PC-9 (cell line): ENCODE measurements at regions not wholly inside any gene's neighbourhood (a gene's known extent, or its start where the extent isn't known, plus 50 kb on each side); places are given as distances from the start of the nearest gene placed in this dataset.
"Not testable (repeated sequence)": the region's sequence is repeated elsewhere in the genome, so short reads cannot be mapped to it uniquely, and the experiment has no call there.

ENCODE experiments used
- BruUV-seq: library from RNA; stranded (reverse); fragments of 400-500 nt; replicated peaks from 2 replicates; lab custom pipeline; 2021; lab: Mats Ljungman, UMichigan
- CTCF ChIA-PET: fragments of 300-600 bp; sonication (Branson Sonifier 250); formaldehyde crosslinking; loops from one replicate; lab custom pipeline; 2022; ENCODE audit warnings: antibody characterized with exemption; lab: Charles Lee
- POLR2A ChIA-PET: fragments of 300-600 bp; sonication (Branson Sonifier 250); formaldehyde crosslinking; loops from one replicate; lab custom pipeline; 2022; ENCODE audit warnings: antibody characterized with exemption; ENCODE audit not compliant: unreplicated experiment; lab: Charles Lee
- DNase-seq, 2 experiments: peaks; one replicate each; pipeline versions ENCODE4 v3.0.0 to v3.0.0-alpha.2; 2015 to 2022; ENCODE audit warnings: mixed read lengths in 1 of 2
- H2AFZ ChIP-seq: fragments of 200-600 bp; sonication (generic); 2 replicates; pipeline ENCODE4 v1.8.1; 2017; ENCODE audit warnings: antibody characterized with exemption
- H3F3A ChIP-seq: fragments of 200-600 bp; sonication (generic); 2 replicates; pipeline ENCODE4 v1.8.1; 2017; ENCODE audit warnings: antibody characterized with exemption, mild to moderate bottlenecking, low read depth; ENCODE audit not compliant: insufficient read depth
- H3K27ac ChIP-seq: fragments of 200-600 bp; sonication (generic); 2 replicates; pipeline ENCODE4 v1.6.1; 2016; ENCODE audit warnings: mixed run types
- H3K27me3 ChIP-seq: fragments of 200-600 bp; sonication (generic); 2 replicates; pipeline ENCODE4 v1.6.1; 2016; ENCODE audit warnings: low read depth, mixed run types; ENCODE audit not compliant: insufficient read depth
- H3K36me3 ChIP-seq: fragments of 200-600 bp; sonication (generic); 2 replicates; pipeline ENCODE4 v1.6.1; 2016; ENCODE audit warnings: low read depth, mixed run types
- H3K4me1 ChIP-seq: fragments of 200-600 bp; sonication (generic); replicated peaks from 2 replicates; pipeline ENCODE4 v1.6.1; 2016; ENCODE audit warnings: mixed run types; ENCODE audit not compliant: insufficient read depth
- H3K4me2 ChIP-seq: fragments of 200-600 bp; sonication (generic); 2 replicates; pipeline ENCODE4 v1.6.1; 2017; ENCODE audit warnings: mixed run types
- H3K4me3 ChIP-seq: fragments of 200-600 bp; sonication (generic); 2 replicates; pipeline ENCODE4 v1.6.1; 2016; ENCODE audit warnings: mixed run types
- H3K79me2 ChIP-seq: fragments of 200-600 bp; sonication (generic); 2 replicates; pipeline ENCODE4 v1.6.1; 2017; ENCODE audit warnings: low read depth, mixed run types
- H3K9me2 ChIP-seq: fragments of 200-600 bp; sonication (generic); 2 replicates; pipeline ENCODE4 v1.8.1; 2017; ENCODE audit warnings: mild to moderate bottlenecking; ENCODE audit not compliant: insufficient read depth
- H3K9me3 ChIP-seq: fragments of 200-600 bp; sonication (generic); 2 replicates; pipeline ENCODE4 v1.8.1; 2016; ENCODE audit warnings: low read depth; ENCODE audit not compliant: insufficient read depth
- H4K20me1 ChIP-seq: fragments of 200-600 bp; sonication (generic); 2 replicates; pipeline ENCODE4 v1.8.1; 2017; ENCODE audit not compliant: insufficient read depth
- CTCF ChIP-seq: fragments of 200-600 bp; sonication (generic); conservative IDR thresholded peaks from 2 replicates; pipeline ENCODE4 v1.6.1; 2017; ENCODE audit warnings: mixed run types, antibody characterized with exemption, mild to moderate bottlenecking, moderate library complexity
- EZH2 ChIP-seq: fragments of 200-600 bp; sonication (generic); IDR thresholded peaks from 2 replicates; pipeline ENCODE4 v1.8.0; 2017; ENCODE audit warnings: antibody characterized with exemption, low read depth
- intact Hi-C: fragments of 100-400 bp; cut with micrococcal nuclease; formaldehyde crosslinking; loops from one replicate; pipeline ENCODE4 v1.10.0; 2022; ENCODE audit not compliant: unreplicated experiment

GRCh38 chr6:85236636-85237035 is 213.2 kb upstream of the NT5E start:
- Histone ChIP-seq H3K4me3 (no peak overlapping the region), H4K20me1 (no peaks in the 10 kb centered on the region), H3K27me3 (no peaks in the 10 kb centered on the region), H2AFZ (no peak overlapping the region), H3K4me2 (no peak overlapping the region), H3K4me1 (no peaks in the 10 kb centered on the region), H3K27ac (no peak overlapping the region), H3K79me2 (no peaks in the 10 kb centered on the region), H3K9me3 (no peaks in the 10 kb centered on the region), H3K36me3 (no peaks in the 10 kb centered on the region), H3K9me2 (no peaks in the 10 kb centered on the region), H3F3A (no peaks in the 10 kb centered on the region)
- POLR2A ChIA-PET: no interaction called here
- DNase-seq: no peak
- intact Hi-C loops: no loop called here
- TF ChIP-seq EZH2: no peak
- no peak for TF ChIP-seq CTCF
- CTCF ChIA-PET: no interaction called here
- BruUV-seq: no TSS peak

- H3F3A ChIP-seq, POLR2A ChIA-PET, H3K4me1 ChIP-seq, CTCF ChIA-PET, H3K4me2 ChIP-seq, H3K36me3 ChIP-seq, H3K4me3 ChIP-seq, H3K79me2 ChIP-seq, H3K27ac ChIP-seq, H2AFZ ChIP-seq, DNase-seq, H3K27me3 ChIP-seq, intact Hi-C loops, H3K9me2 ChIP-seq, H3K9me3 ChIP-seq, H4K20me1 ChIP-seq, BruUV-seq: not testable (repeated sequence)
Measured at GRCh38 chr6:85227345-85227744, 222.5 kb upstream of the NT5E start.

GRCh38 chr6:85212794-85213193 is 237.1 kb upstream of the NT5E start:
- H3K4me3 ChIP-seq, H3K79me2 ChIP-seq, DNase-seq, H3K9me2 ChIP-seq, BruUV-seq, CTCF ChIA-PET, intact Hi-C loops, H3K9me3 ChIP-seq, H3F3A ChIP-seq, H2AFZ ChIP-seq, H3K27ac ChIP-seq, H4K20me1 ChIP-seq, H3K4me2 ChIP-seq, H3K36me3 ChIP-seq, H3K27me3 ChIP-seq, H3K4me1 ChIP-seq, POLR2A ChIA-PET: not testable (repeated sequence)

GRCh38 chr6:85195243-85195642 is 254.6 kb upstream of the NT5E start:
- H3K4me3 ChIP-seq: no peak overlapping the region
- no peaks in the 10 kb centered on the region for H3K79me2 ChIP-seq
- no peaks in the 10 kb centered on the region for H3K4me1 ChIP-seq
- no peak for DNase-seq
- no peaks in the 10 kb centered on the region for H3F3A ChIP-seq
- H2AFZ ChIP-seq: no peak overlapping the region
- ChIA-PET POLR2A (no interaction called here), CTCF (no interaction called here)
- BruUV-seq: no TSS peak
- intact Hi-C loops: no loop called here
- H3K27ac ChIP-seq: no peak overlapping the region
- no peaks in the 10 kb centered on the region for H3K9me2 ChIP-seq
- H3K27me3 ChIP-seq: no peaks in the 10 kb centered on the region
- no peaks in the 10 kb centered on the region for H3K36me3 ChIP-seq
- H3K4me2 ChIP-seq: no peak overlapping the region
- TF ChIP-seq EZH2: no peak
- TF ChIP-seq CTCF: no peak
- H3K9me3 ChIP-seq: no peaks in the 10 kb centered on the region
- no peaks in the 10 kb centered on the region for H4K20me1 ChIP-seq
